ENCODE measurements at regions not wholly inside any gene's neighbourhood (a gene's known extent, or its start where the extent isn't known, plus 50 kb on each side); places are given as distances from the start of the nearest gene placed in this dataset.

DNA sequence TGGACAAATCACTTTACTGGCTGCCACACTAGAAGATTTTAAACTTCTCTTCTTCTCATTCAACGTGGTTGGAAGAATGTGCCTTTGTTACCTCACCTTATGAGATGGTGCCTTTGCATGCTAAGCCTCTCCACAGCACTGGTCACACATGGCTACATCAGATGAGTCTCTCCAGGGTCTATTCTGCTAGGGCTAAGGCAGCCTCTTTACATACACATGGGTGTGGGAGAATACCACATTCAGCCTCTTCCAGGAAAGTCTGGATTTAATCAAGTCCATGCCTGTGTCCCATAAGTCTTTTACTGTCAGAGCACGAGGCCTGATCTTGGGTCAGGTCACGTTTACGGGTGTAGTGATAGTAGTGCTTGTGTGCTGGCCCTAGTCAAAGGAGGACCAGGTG is 701.5 kb downstream of the SORCS3 start:
- DNase-seq (ENCODE audit: low read depth in 4 of 4, low spot score in 2 of 4), result no peak

DNA sequence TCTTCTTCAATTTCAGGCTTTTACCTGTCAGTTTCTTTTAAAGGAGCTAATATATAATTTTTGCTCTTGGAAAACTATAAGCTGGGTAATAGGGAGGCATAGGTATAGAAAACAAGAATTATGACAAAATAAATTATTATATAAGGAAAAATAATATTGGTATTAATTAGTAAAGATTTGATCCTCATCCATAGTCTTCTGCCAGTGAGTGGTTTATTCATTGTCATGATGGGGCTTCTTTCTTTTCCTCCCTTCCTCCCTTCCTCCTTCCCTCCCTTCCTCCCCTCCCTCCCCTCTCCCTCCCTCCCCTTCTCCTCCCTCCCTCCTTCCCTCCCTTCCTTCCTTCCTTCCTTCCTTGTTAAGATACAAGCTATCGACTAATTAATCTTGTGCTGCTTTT is 698.6 kb downstream of the SORCS3 start:
- DNase-seq (ENCODE audit: low read depth in 4 of 4, low spot score in 2 of 4), result no peak

DNA sequence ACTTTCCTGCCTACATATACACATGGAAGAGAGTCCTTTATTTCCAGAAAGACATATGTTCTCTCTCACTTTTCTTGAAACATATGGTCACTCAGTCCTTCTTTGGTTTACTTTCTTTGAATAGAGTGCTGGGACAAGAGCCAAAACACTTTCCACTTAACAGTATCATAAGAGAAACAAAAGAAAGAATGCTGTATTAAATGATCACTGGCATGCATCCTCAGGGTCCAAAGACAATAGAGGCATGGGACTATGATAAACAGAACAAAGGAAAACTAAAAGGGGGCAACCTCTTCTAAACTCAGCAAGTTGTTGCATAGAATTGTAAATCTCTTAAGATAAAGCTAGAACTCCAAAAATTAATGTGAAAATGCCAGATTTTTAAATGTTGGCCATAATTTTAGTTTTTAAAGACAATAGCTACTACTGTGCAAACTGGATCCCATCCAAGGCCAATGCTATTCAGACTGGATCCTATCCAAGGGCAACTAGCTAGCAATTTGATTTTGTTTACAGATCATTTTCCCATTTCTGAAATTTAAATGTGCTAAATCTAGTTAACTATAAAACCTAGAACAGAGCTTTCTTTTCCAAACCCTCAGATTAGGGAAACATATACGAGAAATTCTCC is 687.5 kb downstream of the SORCS3 start:
- DNase-seq (ENCODE audit: low read depth in 4 of 4, low spot score in 2 of 4), result peak; percentile 46 to 72 (median 64)
